Lower lobe of right lung (tissue), 2 donors: ENCODE measurements at regions not wholly inside any gene's neighbourhood (a gene's known extent, or its start where the extent isn't known, plus 50 kb on each side); places are given as distances from the start of the nearest gene placed in this dataset.

Experiments used
- ATAC-seq, 2 donors: fragments of 200-7000 bp; cut with Tn5 transposase; one replicate each; pipeline ENCODE4 v1.9.1; 2020 to 2022; ENCODE audit warnings: mild to moderate bottlenecking in 2 of 2, moderate library complexity in 2 of 2
- DNase-seq: peaks from one replicate; pipeline ENCODE4 v3.0.0-alpha.2; 2020
- H3K27ac ChIP-seq: fragments of 200-600 bp; one replicate; pipeline ENCODE4 v1.8.0; 2022
- H3K27me3 ChIP-seq: fragments of 200-600 bp; one replicate; pipeline ENCODE4 v1.8.0; 2022; ENCODE audit warnings: low read depth
- H3K36me3 ChIP-seq: fragments of 200-600 bp; one replicate; pipeline ENCODE4 v1.8.0; 2022; ENCODE audit warnings: mild to moderate bottlenecking
- H3K4me1 ChIP-seq: fragments of 200-600 bp; one replicate; pipeline ENCODE4 v1.8.0; 2022
- H3K4me3 ChIP-seq: fragments of 200-600 bp; one replicate; pipeline ENCODE4 v1.8.0; 2022; ENCODE audit warnings: mild to moderate bottlenecking
- H3K9me3 ChIP-seq: fragments of 200-600 bp; one replicate; pipeline ENCODE4 v1.8.0; 2022
- CTCF ChIP-seq: fragments of 200-600 bp; IDR thresholded peaks from one replicate; pipeline ENCODE4 v1.8.0; 2022; ENCODE audit warnings: antibody characterized with exemption, mild to moderate bottlenecking
- intact Hi-C: fragments of 100-400 bp; cut with DNase I; formaldehyde crosslinking; loops from one replicate; pipeline ENCODE4 v1.11.0; 2022
- donor health status: DM: no; HTN: yes; CAD: no; lungs with severe emphysema.

- H3K9me3 ChIP-seq, result no peaks in the 10 kb centered on the region
- H3K4me3 ChIP-seq, result no peak overlapping the region
- DNase-seq (no peak), ATAC-seq (peak in 1 of 2 donors; percentile 8)
- no peak for TF ChIP-seq CTCF
- no peak overlapping the region for H3K27ac ChIP-seq
- intact Hi-C loops, result no loop called here
- H3K4me1 ChIP-seq, result peaks cover 15% of the 10 kb centered on the region
- H3K27me3 ChIP-seq, result no peaks in the 10 kb centered on the region
- no peaks in the 10 kb centered on the region for H3K36me3 ChIP-seq
Observed at GRCh38 chr3:177476921-177477435, 279.7 kb upstream of the TBL1XR1 start.

GRCh38 chr3:177478170-177478867 lies 281.0 kb upstream of the TBL1XR1 start:
- Histone ChIP-seq H3K36me3 (no peaks in the 10 kb centered on the region), H3K4me1 (peaks cover 15% of the 10 kb centered on the region), H3K9me3 (no peaks in the 10 kb centered on the region), H3K27me3 (no peaks in the 10 kb centered on the region), H3K27ac (peak overlapping the region; percentile 75), H3K4me3 (no peak overlapping the region)
- ATAC-seq (peak; percentile 95), DNase-seq (no peak)
- TF ChIP-seq CTCF, result no peak
- intact Hi-C loops, result no loop called here

GRCh38 chr3:177479630-177480029 lies 282.3 kb upstream of the TBL1XR1 start:
- DNase-seq (no peak), ATAC-seq (no peak)
- Histone ChIP-seq H3K9me3 (no peaks in the 10 kb centered on the region), H3K27ac (peak overlapping the region; percentile 75), H3K4me1 (peaks cover 15% of the 10 kb centered on the region), H3K4me3 (no peak overlapping the region), H3K36me3 (no peaks in the 10 kb centered on the region), H3K27me3 (no peaks in the 10 kb centered on the region)
- intact Hi-C loops, result no loop called here
- TF ChIP-seq CTCF, result no peak

GRCh38 chr3:177481329-177481728 lies 284.0 kb upstream of the TBL1XR1 start:
- DNase-seq, result no peak

GRCh38 chr3:177482048-177482691 lies 284.9 kb upstream of the TBL1XR1 start:
- ATAC-seq (no peak), DNase-seq (no peak)
- no peaks in the 10 kb centered on the region for H3K9me3 ChIP-seq
- no peak overlapping the region for H3K4me3 ChIP-seq
- H3K4me1 ChIP-seq, result peaks cover 11% of the 10 kb centered on the region
- TF ChIP-seq CTCF, result no peak
- H3K27me3 ChIP-seq, result no peaks in the 10 kb centered on the region
- intact Hi-C loops, result no loop called here
- H3K27ac ChIP-seq, result no peak overlapping the region
- H3K36me3 ChIP-seq, result no peaks in the 10 kb centered on the region

More at GRCh38 chr3:177481329-177481728, 284.0 kb upstream of the TBL1XR1 start:
- H3K27me3 ChIP-seq, result no peaks in the 10 kb centered on the region
- intact Hi-C loops, result no loop called here
- ATAC-seq, result no peak
- H3K36me3 ChIP-seq, result no peaks in the 10 kb centered on the region
- no peak for TF ChIP-seq CTCF
- no peak overlapping the region for H3K27ac ChIP-seq
- no peaks in the 10 kb centered on the region for H3K9me3 ChIP-seq
- no peak overlapping the region for H3K4me3 ChIP-seq
- peaks cover 15% of the 10 kb centered on the region for H3K4me1 ChIP-seq
